ENCODE measurements at regions not wholly inside any gene's neighbourhood (a gene's known extent, or its start where the extent isn't known, plus 50 kb on each side); places are given as distances from the start of the nearest gene placed in this dataset.

DNA sequence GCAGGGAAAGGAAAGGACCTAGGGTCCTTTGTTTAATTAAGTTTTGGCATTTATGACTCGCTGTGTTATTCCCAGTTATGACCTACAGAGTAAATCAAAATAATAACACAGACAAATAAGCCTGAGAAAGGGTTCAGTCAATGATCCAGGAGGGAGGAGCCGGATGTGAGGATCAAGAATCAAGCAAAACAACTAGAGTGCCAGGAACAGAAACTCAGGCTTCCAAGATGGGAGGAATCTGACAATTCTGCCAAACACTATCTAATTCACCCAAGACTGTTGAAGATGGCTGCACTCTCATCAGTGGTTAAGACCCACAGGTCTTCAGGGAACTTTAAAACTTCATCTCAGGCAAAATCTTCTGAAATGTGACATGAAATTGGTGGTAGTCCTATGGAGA lies 50.3 kb upstream of the PIP4K2A start:
- intact Hi-C loops (cut with micrococcal nuclease), result no loop called here
- Mint-ChIP-seq H3K36me3 (ENCODE audit: insufficient read depth, unreplicated experiment) (no peaks in the 10 kb centered on the region), H3K9me3 (ENCODE audit: unreplicated experiment) (no peaks in the 10 kb centered on the region), H3K27me3 (ENCODE audit: insufficient read depth, unreplicated experiment) (no peaks in the 10 kb centered on the region), H3K27ac (ENCODE audit: low read depth, unreplicated experiment) (no peak overlapping the region), H3K4me3 (ENCODE audit: unreplicated experiment) (no peak overlapping the region), H3K4me1 (ENCODE audit: insufficient read depth, unreplicated experiment) (no peaks in the 10 kb centered on the region)
- CTCF ChIA-PET, result no interaction called here
- no peak for DNase-seq (ENCODE audit: unreplicated experiment)
- TF ChIP-seq, protein P1, sequence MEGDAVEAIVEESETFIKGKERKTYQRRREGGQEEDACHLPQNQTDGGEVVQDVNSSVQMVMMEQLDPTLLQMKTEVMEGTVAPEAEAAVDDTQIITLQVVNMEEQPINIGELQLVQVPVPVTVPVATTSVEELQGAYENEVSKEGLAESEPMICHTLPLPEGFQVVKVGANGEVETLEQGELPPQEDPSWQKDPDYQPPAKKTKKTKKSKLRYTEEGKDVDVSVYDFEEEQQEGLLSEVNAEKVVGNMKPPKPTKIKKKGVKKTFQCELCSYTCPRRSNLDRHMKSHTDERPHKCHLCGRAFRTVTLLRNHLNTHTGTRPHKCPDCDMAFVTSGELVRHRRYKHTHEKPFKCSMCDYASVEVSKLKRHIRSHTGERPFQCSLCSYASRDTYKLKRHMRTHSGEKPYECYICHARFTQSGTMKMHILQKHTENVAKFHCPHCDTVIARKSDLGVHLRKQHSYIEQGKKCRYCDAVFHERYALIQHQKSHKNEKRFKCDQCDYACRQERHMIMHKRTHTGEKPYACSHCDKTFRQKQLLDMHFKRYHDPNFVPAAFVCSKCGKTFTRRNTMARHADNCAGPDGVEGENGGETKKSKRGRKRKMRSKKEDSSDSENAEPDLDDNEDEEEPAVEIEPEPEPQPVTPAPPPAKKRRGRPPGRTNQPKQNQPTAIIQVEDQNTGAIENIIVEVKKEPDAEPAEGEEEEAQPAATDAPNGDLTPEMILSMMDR (IDR thresholded peaks at IDR 0.05; ENCODE audit: unreplicated experiment), result no peak
- no TSS peak for BruUV-seq (replicated peaks)
- POLR2A ChIA-PET, result interaction anchor here (0.6 kb wide), 1 partner anchor 9 kb away, joined by 3 read pairs; no protein-coding TSS in a partner anchor
